Vagina (tissue), 2 donors: ENCODE measurements at regions not wholly inside any gene's neighbourhood (a gene's known extent, or its start where the extent isn't known, plus 50 kb on each side); places are given as distances from the start of the nearest gene placed in this dataset.

Experiments
- DNase-seq, 2 donors: peaks; one replicate each; pipeline ENCODE4 v3.0.0-alpha.2; 2017; ENCODE audit errors: extremely low spot score in 2 of 2
- H3K27ac ChIP-seq: fragments of 200-600 bp; sonication (generic); one replicate; pipeline ENCODE4 v1.5.1; 2019
- H3K27me3 ChIP-seq: fragments of 200-600 bp; sonication (generic); one replicate; pipeline ENCODE4 v1.5.1; 2019
- H3K36me3 ChIP-seq, 2 donors: fragments of 200-600 bp; sonication (generic); one replicate each; pipeline ENCODE4 v1.5.1; 2017 to 2019
- H3K4me1 ChIP-seq: fragments of 200-600 bp; sonication (generic); one replicate; pipeline ENCODE4 v1.5.1; 2019
- H3K4me3 ChIP-seq, 2 donors: fragments of 200-600 bp; sonication (generic); 1 replicate in 1 of 2; 2 replicates in 1 of 2; pipeline ENCODE4 v1.5.1; 2016 to 2019
- H3K9me3 ChIP-seq: fragments of 200-600 bp; sonication (generic); one replicate; pipeline ENCODE4 v1.5.1; 2019
- POLR2AphosphoS5 ChIP-seq, 2 donors: sonication (generic); formaldehyde crosslinking; IDR thresholded peaks; one replicate each; pipeline ENCODE4 v1.9.0; 2017; ENCODE audit warnings: antibody characterized with exemption in 2 of 2, mild to moderate bottlenecking in 2 of 2, low read depth in 1 of 2; ENCODE audit not compliant: insufficient read depth in 1 of 2
- intact Hi-C: fragments of 100-400 bp; cut with DNase I; formaldehyde crosslinking; loops from one replicate; pipeline ENCODE4 v1.15.1; 2023
- TF ChIP-seq, protein P1 (sequence below), 3 experiments: fragments of 450-650 bp in 2 of 3; fragments of 200-600 bp in 1 of 3; sonication (generic) in 1 of 3; IDR thresholded peaks; one replicate each; pipeline ENCODE4 v1.5.1; 2017 to 2019; ENCODE audit warnings: antibody characterized with exemption in 3 of 3, mild to moderate bottlenecking in 2 of 3, moderate library complexity in 2 of 3

DNA sequence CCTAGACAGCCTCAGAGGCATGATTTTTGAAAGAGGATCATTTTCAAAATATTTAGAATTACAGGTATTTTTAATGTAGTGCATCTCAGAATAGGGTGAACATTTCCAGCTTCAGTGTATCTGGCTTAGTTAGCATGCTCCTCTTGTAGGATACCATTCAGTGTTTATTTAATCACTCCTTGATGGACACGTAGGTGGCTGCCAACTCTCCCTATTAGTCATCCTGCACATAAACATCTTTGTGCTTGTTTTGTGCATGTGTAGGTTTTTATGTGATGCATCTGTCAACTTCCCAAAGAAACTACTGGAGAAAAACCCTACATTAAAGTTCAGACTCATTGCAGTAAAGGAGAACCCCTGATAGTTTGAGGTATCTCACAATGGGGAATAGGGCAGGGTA lies 52.5 kb upstream of the RBM19 start:
- intact Hi-C loops, result no loop called here

More for the DNA sequence above, 52.5 kb upstream of the RBM19 start:
- Histone ChIP-seq H3K4me3 (no peak overlapping the region), H3K27ac (no peak overlapping the region), H3K9me3 (no peaks in the 10 kb centered on the region), H3K4me1 (no peaks in the 10 kb centered on the region), H3K27me3 (no peaks in the 10 kb centered on the region), H3K36me3 (no peaks in the 10 kb centered on the region)
- no peak for DNase-seq
- TF ChIP-seq POLR2AphosphoS5 (IDR thresholded peaks at IDR 0.05; ENCODE audit: insufficient read depth in 1 of 2, low read depth in 1 of 2), result peak in 1 of 2 donors; percentile 20
- TF ChIP-seq, protein P1, sequence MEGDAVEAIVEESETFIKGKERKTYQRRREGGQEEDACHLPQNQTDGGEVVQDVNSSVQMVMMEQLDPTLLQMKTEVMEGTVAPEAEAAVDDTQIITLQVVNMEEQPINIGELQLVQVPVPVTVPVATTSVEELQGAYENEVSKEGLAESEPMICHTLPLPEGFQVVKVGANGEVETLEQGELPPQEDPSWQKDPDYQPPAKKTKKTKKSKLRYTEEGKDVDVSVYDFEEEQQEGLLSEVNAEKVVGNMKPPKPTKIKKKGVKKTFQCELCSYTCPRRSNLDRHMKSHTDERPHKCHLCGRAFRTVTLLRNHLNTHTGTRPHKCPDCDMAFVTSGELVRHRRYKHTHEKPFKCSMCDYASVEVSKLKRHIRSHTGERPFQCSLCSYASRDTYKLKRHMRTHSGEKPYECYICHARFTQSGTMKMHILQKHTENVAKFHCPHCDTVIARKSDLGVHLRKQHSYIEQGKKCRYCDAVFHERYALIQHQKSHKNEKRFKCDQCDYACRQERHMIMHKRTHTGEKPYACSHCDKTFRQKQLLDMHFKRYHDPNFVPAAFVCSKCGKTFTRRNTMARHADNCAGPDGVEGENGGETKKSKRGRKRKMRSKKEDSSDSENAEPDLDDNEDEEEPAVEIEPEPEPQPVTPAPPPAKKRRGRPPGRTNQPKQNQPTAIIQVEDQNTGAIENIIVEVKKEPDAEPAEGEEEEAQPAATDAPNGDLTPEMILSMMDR (IDR thresholded peaks at IDR 0.05), result no peak
